Body of pancreas (tissue), 4 donors: ENCODE measurements at regions not wholly inside any gene's neighbourhood (a gene's known extent, or its start where the extent isn't known, plus 50 kb on each side); places are given as distances from the start of the nearest gene placed in this dataset.
"Not testable (repeated sequence)": the region's sequence is repeated elsewhere in the genome, so short reads cannot be mapped to it uniquely, and the experiment has no call there.

Source experiments
- ATAC-seq: fragments of 150-250 bp; one replicate; pipeline ENCODE4 v1.9.1; 2016
- DNase-seq, 4 donors: peaks; one replicate each; pipeline ENCODE4 v3.0.0-alpha.2; 2019
- H3K27ac ChIP-seq, 4 donors: fragments of 200-600 bp; sonication (generic); 1 replicate in 3 of 4; 2 replicates in 1 of 4; pipeline versions ENCODE4 v1.5.1 to v1.6.1; 2016 to 2019; ENCODE audit warnings: mild to moderate bottlenecking in 1 of 4, mixed read lengths in 1 of 4, moderate library complexity in 1 of 4
- H3K27me3 ChIP-seq, 2 donors: fragments of 200-600 bp; sonication (generic); one replicate each; pipeline ENCODE4 v1.6.0; 2016; ENCODE audit warnings: mild to moderate bottlenecking in 1 of 2
- H3K36me3 ChIP-seq, 2 donors: fragments of 200-600 bp; sonication (generic); replicated peaks in 1 of 2; 2 replicates each; pipeline ENCODE4 v1.5.1; 2016; ENCODE audit warnings: low read depth in 2 of 2; ENCODE audit not compliant: insufficient read depth in 1 of 2
- H3K4me1 ChIP-seq: fragments of 200-600 bp; sonication (generic); one replicate; pipeline ENCODE4 v1.6.0; 2016
- H3K4me3 ChIP-seq, 2 donors: fragments of 200-600 bp; sonication (generic); 1 replicate in 1 of 2; 2 replicates in 1 of 2; pipeline ENCODE4 v1.5.1; 2016 to 2019
- H3K9me3 ChIP-seq, 3 donors: fragments of 200-600 bp; sonication (generic); 1 replicate in 2 of 3; 2 replicates in 1 of 3; pipeline ENCODE4 v1.5.1; 2016
- CTCF ChIP-seq, 7 experiments: fragments of 450-650 bp in 4 of 7; fragments of 200-600 bp in 3 of 7; sonication (generic) in 3 of 7; IDR thresholded peaks; one replicate each; pipeline ENCODE4 v1.5.1; 2016 to 2019; ENCODE audit warnings: antibody characterized with exemption in 7 of 7
- POLR2A ChIP-seq, 3 donors: fragments of 450-650 bp; IDR thresholded peaks; one replicate each; pipeline ENCODE4 v1.6.1; 2016; ENCODE audit warnings: antibody characterized with exemption in 3 of 3, mild to moderate bottlenecking in 2 of 3
- WGBS, 2 donors: methylation state at CpG; one replicate each; pipeline ENCODE4 v1.1.5; 2017; 5-methylcytosine and 5-hydroxymethylcytosine counted together
- intact Hi-C: fragments of 100-400 bp; cut with DNase I; formaldehyde crosslinking; loops from one replicate; pipeline ENCODE4 v1.15.1; 2023

DNA sequence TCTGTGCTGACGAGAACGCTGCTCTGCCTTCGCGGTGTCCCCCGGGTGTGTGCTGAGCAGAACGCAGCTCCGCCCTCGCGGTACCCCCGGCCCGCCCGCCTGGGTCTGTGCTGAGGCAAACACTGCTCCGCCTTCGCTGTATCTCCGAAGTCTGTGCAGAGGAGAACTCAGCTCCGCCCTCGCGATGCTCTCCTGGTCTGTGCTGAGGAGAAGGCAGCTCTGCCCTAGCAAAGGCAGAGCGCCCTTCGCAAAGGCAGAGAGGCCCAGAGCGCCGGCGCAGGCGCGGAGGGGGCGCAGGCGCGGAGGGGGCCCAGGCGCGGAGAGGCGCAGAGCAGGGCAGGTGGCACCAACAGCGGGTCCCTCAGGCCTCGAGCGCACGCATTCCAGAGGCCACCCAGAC lies 1503.6 kb downstream of the FOXD4L5 start:
- H3K4me1 ChIP-seq, H3K4me3 ChIP-seq, H3K9me3 ChIP-seq, H3K27me3 ChIP-seq, DNase-seq, intact Hi-C loops, H3K36me3 ChIP-seq, H3K27ac ChIP-seq: not testable (repeated sequence)
- ATAC-seq = peak; percentile 59
- 15 to 22% methylated on average over 14 to 35 of the region's 35 CpGs for WGBS, 2 donors

DNA sequence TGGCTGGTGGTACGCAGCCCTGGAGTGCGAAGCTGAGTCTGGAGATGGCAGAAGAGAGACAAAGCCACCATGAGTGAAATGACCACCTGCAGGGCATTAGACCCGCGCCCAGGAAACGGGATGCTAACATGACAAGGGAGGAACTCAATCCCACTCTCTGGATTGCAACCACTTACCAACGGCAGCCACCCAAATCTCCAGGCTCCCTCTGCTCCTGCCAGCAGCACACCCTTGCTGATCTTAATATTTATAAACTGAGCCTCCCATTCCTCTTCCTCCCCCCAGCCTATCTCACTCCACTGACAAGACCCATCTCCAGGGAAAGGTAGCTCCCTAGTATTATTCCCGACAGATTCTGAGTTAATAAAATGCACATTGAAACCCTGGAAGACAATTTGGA lies 1508.8 kb downstream of the FOXD4L5 start:
- intact Hi-C loops, H3K9me3 ChIP-seq, ATAC-seq, H3K36me3 ChIP-seq, H3K27ac ChIP-seq, H3K4me1 ChIP-seq, DNase-seq, H3K27me3 ChIP-seq, H3K4me3 ChIP-seq: not testable (repeated sequence)
- WGBS, 2 donors = 80 to 94% methylated on average over 1 to 3 of the region's 7 CpGs

DNA sequence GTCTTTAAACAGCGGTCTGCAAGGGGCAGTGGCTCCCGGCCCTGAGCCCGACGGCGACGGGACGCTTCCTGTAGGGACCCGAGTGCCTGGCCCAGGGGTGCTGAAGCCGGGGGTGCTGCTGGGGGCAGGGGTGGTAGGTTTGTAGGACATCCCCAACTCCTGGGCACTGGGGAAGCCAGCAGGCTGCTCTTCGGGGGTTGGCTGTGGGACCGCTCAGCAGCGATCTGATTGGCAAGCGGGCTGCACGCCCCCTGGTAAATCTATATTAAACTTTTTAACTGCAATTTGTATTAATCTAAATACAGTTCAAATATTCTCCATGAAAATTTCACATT lies 1510.0 kb downstream of the FOXD4L5 start:
- H3K4me1 ChIP-seq, H3K27ac ChIP-seq, H3K4me3 ChIP-seq, H3K36me3 ChIP-seq, ATAC-seq, intact Hi-C loops, H3K9me3 ChIP-seq, H3K27me3 ChIP-seq, DNase-seq: not testable (repeated sequence)
- WGBS, 2 donors = 75 to 80% methylated on average over 6 to 13 of the region's 14 CpGs

DNA sequence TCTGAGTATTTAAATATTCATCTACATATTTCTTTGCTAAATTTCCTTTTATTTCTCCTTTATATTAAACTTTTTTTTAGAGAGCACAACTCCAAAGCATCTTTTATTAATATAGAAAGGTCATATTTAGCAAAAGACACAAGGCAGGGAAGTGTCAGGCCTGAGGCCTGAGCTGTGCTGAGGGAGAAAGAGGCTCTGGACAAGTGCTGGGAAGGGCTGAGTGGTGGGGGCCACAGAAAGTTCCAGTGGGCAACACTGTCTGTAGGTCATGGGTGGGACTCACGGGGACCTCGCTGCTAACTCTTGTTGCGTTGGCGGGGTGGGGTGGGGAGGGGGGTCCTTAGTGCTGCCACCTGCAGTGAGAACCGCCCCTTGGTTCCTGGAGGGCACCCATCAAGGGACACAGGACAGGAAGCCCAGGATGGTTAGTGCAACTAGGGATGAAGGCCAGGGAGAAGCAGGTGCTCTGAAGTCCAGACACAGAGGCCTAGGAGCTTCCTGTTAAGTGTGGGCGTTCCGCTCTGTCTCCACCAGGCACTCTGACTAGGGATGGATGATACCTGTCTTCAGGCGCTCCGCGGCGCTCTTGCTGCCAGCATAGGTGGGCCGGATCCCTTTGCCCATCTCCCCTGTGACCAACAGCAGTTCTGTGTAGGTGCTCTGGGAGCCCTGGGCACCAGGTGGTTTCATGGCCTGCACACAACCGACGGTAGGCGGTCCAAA lies 1510.5 kb downstream of the FOXD4L5 start:
- 67 to 70% methylated on average over 2 to 4 of the region's 15 CpGs for WGBS, 2 donors
- H3K4me1 ChIP-seq, H3K9me3 ChIP-seq, intact Hi-C loops, H3K27ac ChIP-seq, ATAC-seq, DNase-seq, H3K36me3 ChIP-seq, H3K4me3 ChIP-seq, H3K27me3 ChIP-seq: not testable (repeated sequence)

GRCh38 chr9:63762230-63762629 lies 1522.8 kb downstream of the FOXD4L5 start:
- DNase-seq, H3K27me3 ChIP-seq, H3K4me1 ChIP-seq, ATAC-seq, intact Hi-C loops, H3K27ac ChIP-seq, H3K36me3 ChIP-seq, H3K9me3 ChIP-seq, H3K4me3 ChIP-seq: not testable (repeated sequence)
- WGBS, 2 donors = 57 to 60% methylated on average over 12 to 13 of the region's 13 CpGs

GRCh38 chr9:63729021-63729420 lies 1556.0 kb downstream of the FOXD4L5 start:
- intact Hi-C loops, ATAC-seq, H3K27ac ChIP-seq, H3K27me3 ChIP-seq, H3K36me3 ChIP-seq, H3K9me3 ChIP-seq, H3K4me3 ChIP-seq, DNase-seq, H3K4me1 ChIP-seq: not testable (repeated sequence)
- 29 to 40% methylated on average over 1 to 4 of the region's 4 CpGs for WGBS, 2 donors

DNA sequence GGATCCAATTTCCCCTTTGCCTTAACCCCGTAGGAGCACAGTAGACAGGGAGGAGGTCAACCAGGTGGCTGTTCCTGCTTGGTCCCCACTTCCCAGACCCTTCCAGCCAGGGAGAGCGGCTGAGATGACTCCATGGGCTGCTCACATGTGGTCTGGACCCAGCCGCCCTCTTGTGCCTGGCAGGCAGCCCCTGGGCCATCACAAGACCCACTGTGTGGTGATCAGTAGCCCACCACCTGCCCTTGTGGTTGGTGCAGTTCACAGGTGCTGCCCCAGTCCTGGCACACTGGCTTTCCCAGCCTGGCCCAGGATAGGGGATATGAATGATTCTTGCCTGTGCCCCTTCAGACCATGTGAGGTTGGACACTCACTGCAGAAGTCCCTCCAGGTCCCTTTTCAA lies 1556.7 kb downstream of the FOXD4L5 start:
- Histone ChIP-seq H3K9me3 (no peaks in the 10 kb centered on the region), H3K27ac (no peak overlapping the region), H3K27me3 (no peaks in the 10 kb centered on the region), H3K4me1 (no peaks in the 10 kb centered on the region), H3K36me3 (no peaks in the 10 kb centered on the region), H3K4me3 (no peak overlapping the region)
- WGBS, 2 donors = 39 to 44% methylated on average over 2 to 3 of the region's 3 CpGs
- intact Hi-C loops = no loop called here
- ATAC-seq (no peak), DNase-seq (no peak)
- no peak for TF ChIP-seq CTCF (IDR thresholded peaks at IDR 0.05)
- TF ChIP-seq POLR2A (IDR thresholded peaks at IDR 0.05) = no peak

DNA sequence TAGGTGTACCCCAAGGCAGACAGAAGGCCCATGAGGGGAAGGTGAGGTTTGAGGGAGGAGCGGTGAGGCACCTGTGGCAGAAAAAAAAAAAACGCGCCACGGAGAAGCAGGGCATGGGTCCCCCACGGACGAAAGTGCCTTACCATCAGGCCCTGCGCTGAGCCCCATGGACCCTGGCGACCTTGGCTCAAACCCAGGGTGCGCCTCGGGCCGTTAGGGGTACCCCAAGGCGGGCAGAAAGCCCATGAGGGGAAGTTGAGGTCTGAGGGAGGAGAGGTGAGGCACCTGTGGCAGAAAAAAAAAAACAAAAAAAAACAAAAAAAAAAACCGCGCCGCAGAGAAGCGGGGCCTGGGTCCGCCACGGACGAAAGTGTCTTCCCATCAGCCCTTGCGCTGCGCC lies 1576.7 kb downstream of the FOXD4L5 start:
- H3K27me3 ChIP-seq, ATAC-seq, H3K36me3 ChIP-seq, H3K4me3 ChIP-seq, DNase-seq, H3K4me1 ChIP-seq, H3K9me3 ChIP-seq, H3K27ac ChIP-seq, intact Hi-C loops: not testable (repeated sequence)
- WGBS, 2 donors = 40 to 68% methylated on average over 17 to 20 of the region's 21 CpGs

DNA sequence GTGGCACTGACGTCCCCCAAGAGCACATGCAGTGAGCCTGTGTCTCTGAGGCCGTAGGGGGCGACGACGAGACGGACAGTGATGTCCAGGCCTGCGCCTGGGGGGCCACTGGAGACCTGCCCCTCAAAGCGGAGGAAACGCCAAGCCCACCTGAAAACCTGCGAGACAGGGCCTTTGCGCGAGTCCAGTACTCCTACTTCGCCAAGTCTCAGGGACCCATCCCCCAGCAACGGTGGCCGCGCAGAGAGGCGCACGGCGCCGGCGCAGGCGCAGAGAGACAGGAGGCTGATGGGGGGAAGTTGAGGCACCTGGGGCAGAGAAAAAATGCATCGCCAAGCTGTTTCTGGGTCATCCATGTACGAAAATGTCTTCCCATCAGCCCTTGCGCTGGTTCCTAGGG lies 1580.6 kb downstream of the FOXD4L5 start:
- H3K36me3 ChIP-seq, H3K27me3 ChIP-seq, H3K9me3 ChIP-seq, ATAC-seq, H3K4me3 ChIP-seq, H3K27ac ChIP-seq, DNase-seq, intact Hi-C loops, H3K4me1 ChIP-seq: not testable (repeated sequence)
- 59 to 70% methylated on average over 12 to 24 of the region's 25 CpGs for WGBS, 2 donors

DNA sequence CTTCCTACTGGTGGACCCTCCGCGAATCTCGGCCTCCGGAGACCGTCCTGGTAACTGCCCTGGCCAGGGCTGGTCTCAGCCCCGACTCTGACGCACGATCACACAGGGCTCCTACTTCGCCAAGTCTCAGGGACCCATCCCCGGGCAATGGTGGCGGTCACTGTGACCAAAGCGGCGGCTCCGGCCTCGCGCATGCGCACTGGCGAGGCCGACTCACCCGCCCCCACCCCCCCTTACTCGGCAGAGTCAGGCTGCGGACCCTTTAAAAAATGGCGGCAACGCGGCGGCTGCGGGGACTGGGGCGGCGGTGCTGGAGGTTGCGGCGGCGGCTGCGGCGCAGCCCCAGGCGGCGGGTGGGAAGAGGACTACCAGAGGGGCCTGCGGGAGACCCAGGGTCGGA lies 1581.3 kb downstream of the FOXD4L5 start:
- intact Hi-C loops, H3K4me3 ChIP-seq, H3K4me1 ChIP-seq, H3K27ac ChIP-seq, ATAC-seq, H3K9me3 ChIP-seq, H3K27me3 ChIP-seq, H3K36me3 ChIP-seq: not testable (repeated sequence)
- WGBS, 2 donors = 30% methylated on average over 8 of the region's 38 CpGs; no CpG with 5 or more reads in 1 of the 2 donors
- DNase-seq = peak in 3 of 4 donors; percentile 21 to 72 (median 45)

DNA sequence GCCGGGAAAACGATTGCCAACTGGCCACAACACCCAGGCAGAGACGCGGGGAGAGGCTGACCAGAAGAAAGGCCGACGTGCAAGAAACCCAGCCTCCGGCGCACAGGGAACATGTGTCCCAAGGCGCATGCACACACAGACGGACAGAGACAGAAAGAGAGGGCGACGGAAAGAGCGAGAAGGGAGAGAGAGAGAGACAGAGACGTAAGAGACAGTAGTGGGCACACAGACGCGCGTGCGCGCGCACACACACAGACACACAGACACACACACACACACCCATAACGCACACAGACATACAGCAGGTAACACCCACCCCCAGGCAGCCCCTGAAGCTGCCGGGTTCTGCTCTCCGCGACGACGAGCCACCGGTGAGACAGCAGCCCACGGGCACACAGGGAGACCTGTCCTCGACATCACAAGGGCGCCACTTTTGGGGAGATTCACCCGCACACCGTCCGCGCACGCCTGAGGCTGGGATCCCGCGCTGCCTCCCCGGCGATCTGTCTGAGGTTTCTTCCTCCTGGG lies 1581.8 kb downstream of the FOXD4L5 start:
- H3K4me3 ChIP-seq, H3K36me3 ChIP-seq, H3K9me3 ChIP-seq, H3K27ac ChIP-seq, ATAC-seq, H3K4me1 ChIP-seq, H3K27me3 ChIP-seq, intact Hi-C loops, DNase-seq: not testable (repeated sequence)
- WGBS, 2 donors = 43 to 61% methylated on average over 27 of the region's 39 CpGs
